Esophagus squamous epithelium (tissue), 4 donors: ENCODE measurements at regions not wholly inside any gene's neighbourhood (a gene's known extent, or its start where the extent isn't known, plus 50 kb on each side); places are given as distances from the start of the nearest gene placed in this dataset.

Experiments used
- CTCF ChIP-seq, 6 experiments: fragments of 450-650 bp in 4 of 6; fragments of 200-600 bp in 2 of 6; sonication (generic) in 2 of 6; IDR thresholded peaks; one replicate each; pipeline ENCODE4 v1.5.1; 2016 to 2019; ENCODE audit warnings: antibody characterized with exemption in 6 of 6, mild to moderate bottlenecking in 4 of 6, moderate library complexity in 4 of 6
- POLR2A ChIP-seq, 4 donors: fragments of 450-650 bp; IDR thresholded peaks; one replicate each; pipeline ENCODE4 v1.6.1; 2017; ENCODE audit warnings: antibody characterized with exemption in 4 of 4, mild to moderate bottlenecking in 4 of 4, moderate library complexity in 3 of 4

- TF ChIP-seq CTCF (IDR thresholded peaks at IDR 0.05) (no peak), POLR2A (IDR thresholded peaks at IDR 0.05) (no peak)
Observed at GRCh38 chr2:890214-890613, 60.4 kb upstream of the SNTG2 start.
